ENCODE measurements at regions not wholly inside any gene's neighbourhood (a gene's known extent, or its start where the extent isn't known, plus 50 kb on each side); places are given as distances from the start of the nearest gene placed in this dataset.
"Not testable (repeated sequence)": the region's sequence is repeated elsewhere in the genome, so short reads cannot be mapped to it uniquely, and the experiment has no call there.

GRCh38 chrX:65888150-65888549 lies 151.7 kb downstream of the VSIG4 start:
- DNase-seq (ENCODE audit: low spot score in 2 of 2); FAIRE-seq: not testable (repeated sequence)

GRCh38 chrX:65883556-65883955 lies 156.3 kb downstream of the VSIG4 start:
- FAIRE-seq, result no peak
- DNase-seq (ENCODE audit: low spot score in 2 of 2), result no peak

GRCh38 chrX:65879977-65880799 lies 159.7 kb downstream of the VSIG4 start:
- DNase-seq (ENCODE audit: low spot score in 2 of 2) (no peak), FAIRE-seq (no peak)

- FAIRE-seq (no peak), DNase-seq (ENCODE audit: low spot score in 2 of 2) (no peak)
Observed at GRCh38 chrX:65878456-65878855, 161.4 kb downstream of the VSIG4 start.

GRCh38 chrX:65877953-65878352 lies 161.9 kb downstream of the VSIG4 start:
- DNase-seq (ENCODE audit: low spot score in 2 of 2), result no peak
- FAIRE-seq, result no peak

- not testable (repeated sequence) for DNase-seq (ENCODE audit: low spot score in 2 of 2); FAIRE-seq
Observed at GRCh38 chrX:65875614-65876013, 164.3 kb downstream of the VSIG4 start.

- DNase-seq (ENCODE audit: low spot score in 2 of 2) (no peak), FAIRE-seq (no peak)
Observed at GRCh38 chrX:65874765-65875164, 165.1 kb downstream of the VSIG4 start.

GRCh38 chrX:65874110-65874509 lies 165.8 kb downstream of the VSIG4 start:
- no peak for FAIRE-seq

GRCh38 chrX:65873385-65873784 lies 166.5 kb downstream of the VSIG4 start:
- no peak for DNase-seq (ENCODE audit: low spot score in 2 of 2)
- no peak for FAIRE-seq

More at GRCh38 chrX:65874110-65874509, 165.8 kb downstream of the VSIG4 start:
- no peak for DNase-seq (ENCODE audit: low spot score in 2 of 2)

GRCh38 chrX:65871671-65872311 lies 168.1 kb downstream of the VSIG4 start:
- DNase-seq (ENCODE audit: low spot score in 2 of 2) (no peak), FAIRE-seq (no peak)

GRCh38 chrX:65870544-65870943 lies 169.3 kb downstream of the VSIG4 start:
- DNase-seq (ENCODE audit: low spot score in 2 of 2); FAIRE-seq: not testable (repeated sequence)

GRCh38 chrX:65866773-65867172 lies 173.1 kb downstream of the VSIG4 start:
- FAIRE-seq, result no peak
- DNase-seq (ENCODE audit: low spot score in 2 of 2), result no peak

- no peak for FAIRE-seq
Observed at GRCh38 chrX:65866146-65866545, 173.7 kb downstream of the VSIG4 start.

GRCh38 chrX:65862638-65863037 lies 177.2 kb downstream of the VSIG4 start:
- DNase-seq (ENCODE audit: low spot score in 2 of 2), result no peak
- FAIRE-seq, result no peak

More at GRCh38 chrX:65866146-65866545, 173.7 kb downstream of the VSIG4 start:
- no peak for DNase-seq (ENCODE audit: low spot score in 2 of 2)

GRCh38 chrX:65859299-65859698 lies 180.6 kb downstream of the VSIG4 start:
- FAIRE-seq, result no peak

GRCh38 chrX:65854437-65854836 lies 185.4 kb downstream of the VSIG4 start:
- FAIRE-seq, result not testable (repeated sequence)

More at GRCh38 chrX:65859299-65859698, 180.6 kb downstream of the VSIG4 start:
- no peak for DNase-seq (ENCODE audit: low spot score in 2 of 2)

GRCh38 chrX:65851306-65851705 lies 183.9 kb downstream of the MSN start:
- not testable (repeated sequence) for DNase-seq (ENCODE audit: low spot score in 2 of 2); FAIRE-seq

More at GRCh38 chrX:65854437-65854836, 185.4 kb downstream of the VSIG4 start:
- not testable (repeated sequence) for DNase-seq (ENCODE audit: low spot score in 2 of 2)

GRCh38 chrX:65850821-65851220 lies 183.4 kb downstream of the MSN start:
- not testable (repeated sequence) for FAIRE-seq; DNase-seq (ENCODE audit: low spot score in 2 of 2)

GRCh38 chrX:65846974-65847373 lies 179.5 kb downstream of the MSN start:
- FAIRE-seq (no peak), DNase-seq (ENCODE audit: low spot score in 2 of 2) (no peak)

- DNase-seq (ENCODE audit: low spot score in 2 of 2) (no peak), FAIRE-seq (no peak)
Observed at GRCh38 chrX:65841263-65841662, 173.8 kb downstream of the MSN start.

- no peak for FAIRE-seq
Observed at GRCh38 chrX:65838674-65839073, 171.2 kb downstream of the MSN start.

More at GRCh38 chrX:65838674-65839073, 171.2 kb downstream of the MSN start:
- DNase-seq (ENCODE audit: low spot score in 2 of 2), result no peak

All from frontal cortex (tissue), 3 donors.